ENCODE measurements at regions not wholly inside any gene's neighbourhood (a gene's known extent, or its start where the extent isn't known, plus 50 kb on each side); places are given as distances from the start of the nearest gene placed in this dataset.

DNA sequence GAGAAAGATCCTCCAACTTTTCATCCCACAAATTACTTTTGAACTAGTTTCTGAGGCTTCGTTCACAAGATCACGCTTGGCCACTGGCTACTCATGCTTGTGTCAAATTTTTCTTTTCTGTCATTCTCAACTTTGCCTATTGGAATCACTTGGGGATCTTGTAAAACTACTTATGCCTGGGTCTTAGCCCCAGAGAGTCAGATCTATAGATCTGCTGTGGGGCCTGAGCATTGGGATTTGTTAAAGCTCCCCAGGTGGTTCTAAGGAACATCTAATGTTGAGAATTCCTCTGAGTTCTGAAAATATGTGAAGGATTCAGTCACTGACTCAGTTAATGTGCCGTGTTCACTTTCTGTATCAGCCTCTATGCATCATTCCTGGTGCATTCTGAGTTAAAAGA, 71.7 kb upstream of the VGLL3 start (continued):
- TF ChIP-seq, protein P1, sequence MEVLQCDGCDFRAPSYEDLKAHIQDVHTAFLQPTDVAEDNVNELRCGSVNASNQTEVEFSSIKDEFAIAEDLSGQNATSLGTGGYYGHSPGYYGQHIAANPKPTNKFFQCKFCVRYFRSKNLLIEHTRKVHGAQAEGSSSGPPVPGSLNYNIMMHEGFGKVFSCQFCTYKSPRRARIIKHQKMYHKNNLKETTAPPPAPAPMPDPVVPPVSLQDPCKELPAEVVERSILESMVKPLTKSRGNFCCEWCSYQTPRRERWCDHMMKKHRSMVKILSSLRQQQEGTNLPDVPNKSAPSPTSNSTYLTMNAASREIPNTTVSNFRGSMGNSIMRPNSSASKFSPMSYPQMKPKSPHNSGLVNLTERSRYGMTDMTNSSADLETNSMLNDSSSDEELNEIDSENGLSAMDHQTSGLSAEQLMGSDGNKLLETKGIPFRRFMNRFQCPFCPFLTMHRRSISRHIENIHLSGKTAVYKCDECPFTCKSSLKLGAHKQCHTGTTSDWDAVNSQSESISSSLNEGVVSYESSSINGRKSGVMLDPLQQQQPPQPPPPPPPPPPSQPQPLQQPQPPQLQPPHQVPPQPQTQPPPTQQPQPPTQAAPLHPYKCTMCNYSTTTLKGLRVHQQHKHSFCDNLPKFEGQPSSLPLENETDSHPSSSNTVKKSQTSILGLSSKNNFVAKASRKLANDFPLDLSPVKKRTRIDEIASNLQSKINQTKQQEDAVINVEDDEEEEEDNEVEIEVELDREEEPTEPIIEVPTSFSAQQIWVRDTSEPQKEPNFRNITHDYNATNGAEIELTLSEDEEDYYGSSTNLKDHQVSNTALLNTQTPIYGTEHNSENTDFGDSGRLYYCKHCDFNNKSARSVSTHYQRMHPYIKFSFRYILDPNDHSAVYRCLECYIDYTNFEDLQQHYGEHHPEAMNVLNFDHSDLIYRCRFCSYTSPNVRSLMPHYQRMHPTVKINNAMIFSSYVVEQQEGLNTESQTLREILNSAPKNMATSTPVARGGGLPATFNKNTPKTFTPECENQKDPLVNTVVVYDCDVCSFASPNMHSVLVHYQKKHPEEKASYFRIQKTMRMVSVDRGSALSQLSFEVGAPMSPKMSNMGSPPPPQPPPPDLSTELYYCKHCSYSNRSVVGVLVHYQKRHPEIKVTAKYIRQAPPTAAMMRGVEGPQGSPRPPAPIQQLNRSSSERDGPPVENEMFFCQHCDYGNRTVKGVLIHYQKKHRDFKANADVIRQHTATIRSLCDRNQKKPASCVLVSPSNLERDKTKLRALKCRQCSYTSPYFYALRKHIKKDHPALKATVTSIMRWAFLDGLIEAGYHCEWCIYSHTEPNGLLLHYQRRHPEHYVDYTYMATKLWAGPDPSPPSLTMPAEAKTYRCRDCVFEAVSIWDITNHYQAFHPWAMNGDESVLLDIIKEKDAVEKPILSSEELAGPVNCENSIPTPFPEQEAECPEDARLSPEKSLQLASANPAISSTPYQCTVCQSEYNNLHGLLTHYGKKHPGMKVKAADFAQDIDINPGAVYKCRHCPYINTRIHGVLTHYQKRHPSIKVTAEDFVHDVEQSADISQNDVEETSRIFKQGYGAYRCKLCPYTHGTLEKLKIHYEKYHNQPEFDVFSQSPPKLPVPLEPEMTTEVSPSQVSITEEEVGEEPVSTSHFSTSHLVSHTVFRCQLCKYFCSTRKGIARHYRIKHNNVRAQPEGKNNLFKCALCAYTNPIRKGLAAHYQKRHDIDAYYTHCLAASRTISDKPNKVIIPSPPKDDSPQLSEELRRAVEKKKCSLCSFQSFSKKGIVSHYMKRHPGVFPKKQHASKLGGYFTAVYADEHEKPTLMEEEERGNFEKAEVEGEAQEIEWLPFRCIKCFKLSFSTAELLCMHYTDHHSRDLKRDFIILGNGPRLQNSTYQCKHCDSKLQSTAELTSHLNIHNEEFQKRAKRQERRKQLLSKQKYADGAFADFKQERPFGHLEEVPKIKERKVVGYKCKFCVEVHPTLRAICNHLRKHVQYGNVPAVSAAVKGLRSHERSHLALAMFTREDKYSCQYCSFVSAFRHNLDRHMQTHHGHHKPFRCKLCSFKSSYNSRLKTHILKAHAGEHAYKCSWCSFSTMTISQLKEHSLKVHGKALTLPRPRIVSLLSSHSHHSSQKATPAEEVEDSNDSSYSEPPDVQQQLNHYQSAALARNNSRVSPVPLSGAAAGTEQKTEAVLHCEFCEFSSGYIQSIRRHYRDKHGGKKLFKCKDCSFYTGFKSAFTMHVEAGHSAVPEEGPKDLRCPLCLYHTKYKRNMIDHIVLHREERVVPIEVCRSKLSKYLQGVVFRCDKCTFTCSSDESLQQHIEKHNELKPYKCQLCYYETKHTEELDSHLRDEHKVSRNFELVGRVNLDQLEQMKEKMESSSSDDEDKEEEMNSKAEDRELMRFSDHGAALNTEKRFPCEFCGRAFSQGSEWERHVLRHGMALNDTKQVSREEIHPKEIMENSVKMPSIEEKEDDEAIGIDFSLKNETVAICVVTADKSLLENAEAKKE (CRISPR knock-in tag; IDR thresholded peaks at IDR 0.05): no peak
- TF ChIP-seq NANOG (IDR thresholded peaks at IDR 0.05; ENCODE audit: borderline replicate concordance) (no peak), ZNF331 (CRISPR knock-in tag; IDR thresholded peaks at IDR 0.05; ENCODE audit: low read depth) (no peak), POLR2AphosphoS5 (IDR thresholded peaks at IDR 0.05; ENCODE audit: low read depth) (no peak), EZH2 (IDR thresholded peaks at IDR 0.05; ENCODE audit: low read depth, unreplicated experiment) (no peak), STAT1 (IDR thresholded peaks at IDR 0.05; ENCODE audit: unreplicated experiment) (no peak), EZH2phosphoT487 (IDR thresholded peaks at IDR 0.05; ENCODE audit: unreplicated experiment) (no peak)
- TF ChIP-seq, protein P2, sequence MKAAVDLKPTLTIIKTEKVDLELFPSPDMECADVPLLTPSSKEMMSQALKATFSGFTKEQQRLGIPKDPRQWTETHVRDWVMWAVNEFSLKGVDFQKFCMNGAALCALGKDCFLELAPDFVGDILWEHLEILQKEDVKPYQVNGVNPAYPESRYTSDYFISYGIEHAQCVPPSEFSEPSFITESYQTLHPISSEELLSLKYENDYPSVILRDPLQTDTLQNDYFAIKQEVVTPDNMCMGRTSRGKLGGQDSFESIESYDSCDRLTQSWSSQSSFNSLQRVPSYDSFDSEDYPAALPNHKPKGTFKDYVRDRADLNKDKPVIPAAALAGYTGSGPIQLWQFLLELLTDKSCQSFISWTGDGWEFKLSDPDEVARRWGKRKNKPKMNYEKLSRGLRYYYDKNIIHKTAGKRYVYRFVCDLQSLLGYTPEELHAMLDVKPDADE (IDR thresholded peaks at IDR 0.05): no peak

DNA sequence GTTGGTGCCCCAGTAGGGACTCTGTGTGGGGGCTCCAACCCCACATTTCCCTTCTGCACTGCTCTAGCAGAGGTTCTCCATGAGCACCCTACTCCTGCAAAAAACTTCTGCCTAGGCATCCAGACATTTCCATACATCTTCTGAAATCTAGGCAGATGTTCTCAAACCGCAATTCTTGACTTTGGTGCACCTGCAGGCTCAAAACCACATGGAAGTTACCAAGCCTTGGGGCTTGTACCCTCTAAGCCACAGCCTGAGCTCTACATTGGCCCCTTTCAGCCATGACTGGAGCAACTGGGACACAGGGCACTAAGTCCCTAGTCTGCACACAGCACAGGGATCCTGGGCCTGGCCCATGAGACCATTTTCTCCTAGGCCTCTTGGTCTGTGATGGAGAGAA, 66.5 kb upstream of the VGLL3 start:
- Mint-ChIP-seq H3K27ac (no peak overlapping the region), H3K9me3 (peaks cover 2% of the 10 kb centered on the region), H3K4me3 (no peak overlapping the region), H3K27me3 (ENCODE audit: insufficient read depth, low read depth, poor library complexity) (no peaks in the 10 kb centered on the region), H3K4me1 (no peaks in the 10 kb centered on the region), H3K36me3 (ENCODE audit: low read depth) (no peaks in the 10 kb centered on the region)
- no peak overlapping the region for H2AFZ ChIP-seq
- H3K27ac ChIP-seq (ENCODE audit: low read depth): no peak overlapping the region
- no peaks in the 10 kb centered on the region for H3K79me2 ChIP-seq (replicated peaks; ENCODE audit: insufficient read depth)
- H3K36me3 ChIP-seq (ENCODE audit: insufficient read depth): 0 out of 2 replicates have a peak, but pooled peaks cover 4% of the 10 kb centered on the region
- H3K9me2 ChIP-seq (ENCODE audit: insufficient read depth): peaks cover 18% of the 10 kb centered on the region
- no peak overlapping the region for H3K4me2 ChIP-seq
- H3K27me3 ChIP-seq (ENCODE audit: insufficient read depth): no peaks in the 10 kb centered on the region; the same call in 1 of the 2 replicates
- no peaks in the 10 kb centered on the region for H4K20me1 ChIP-seq (replicated peaks; ENCODE audit: insufficient read depth)
- ATAC-seq (no peak), DNase-seq (ENCODE audit: low spot score) (no peak)
- H3K4me3 ChIP-seq: no peak overlapping the region
- no peaks in the 10 kb centered on the region for H3F3A ChIP-seq (replicated peaks; ENCODE audit: low read depth)
- no peaks in the 10 kb centered on the region for H3K4me1 ChIP-seq (ENCODE audit: insufficient read depth)
- TF ChIP-seq, protein P3, sequence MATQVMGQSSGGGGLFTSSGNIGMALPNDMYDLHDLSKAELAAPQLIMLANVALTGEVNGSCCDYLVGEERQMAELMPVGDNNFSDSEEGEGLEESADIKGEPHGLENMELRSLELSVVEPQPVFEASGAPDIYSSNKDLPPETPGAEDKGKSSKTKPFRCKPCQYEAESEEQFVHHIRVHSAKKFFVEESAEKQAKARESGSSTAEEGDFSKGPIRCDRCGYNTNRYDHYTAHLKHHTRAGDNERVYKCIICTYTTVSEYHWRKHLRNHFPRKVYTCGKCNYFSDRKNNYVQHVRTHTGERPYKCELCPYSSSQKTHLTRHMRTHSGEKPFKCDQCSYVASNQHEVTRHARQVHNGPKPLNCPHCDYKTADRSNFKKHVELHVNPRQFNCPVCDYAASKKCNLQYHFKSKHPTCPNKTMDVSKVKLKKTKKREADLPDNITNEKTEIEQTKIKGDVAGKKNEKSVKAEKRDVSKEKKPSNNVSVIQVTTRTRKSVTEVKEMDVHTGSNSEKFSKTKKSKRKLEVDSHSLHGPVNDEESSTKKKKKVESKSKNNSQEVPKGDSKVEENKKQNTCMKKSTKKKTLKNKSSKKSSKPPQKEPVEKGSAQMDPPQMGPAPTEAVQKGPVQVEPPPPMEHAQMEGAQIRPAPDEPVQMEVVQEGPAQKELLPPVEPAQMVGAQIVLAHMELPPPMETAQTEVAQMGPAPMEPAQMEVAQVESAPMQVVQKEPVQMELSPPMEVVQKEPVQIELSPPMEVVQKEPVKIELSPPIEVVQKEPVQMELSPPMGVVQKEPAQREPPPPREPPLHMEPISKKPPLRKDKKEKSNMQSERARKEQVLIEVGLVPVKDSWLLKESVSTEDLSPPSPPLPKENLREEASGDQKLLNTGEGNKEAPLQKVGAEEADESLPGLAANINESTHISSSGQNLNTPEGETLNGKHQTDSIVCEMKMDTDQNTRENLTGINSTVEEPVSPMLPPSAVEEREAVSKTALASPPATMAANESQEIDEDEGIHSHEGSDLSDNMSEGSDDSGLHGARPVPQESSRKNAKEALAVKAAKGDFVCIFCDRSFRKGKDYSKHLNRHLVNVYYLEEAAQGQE (IDR thresholded peaks at IDR 0.05; ENCODE audit: unreplicated experiment): no peak
- TF ChIP-seq ZNF331 (CRISPR knock-in tag; IDR thresholded peaks at IDR 0.05; ENCODE audit: low read depth) (no peak), JUNB (IDR thresholded peaks at IDR 0.05; ENCODE audit: unreplicated experiment) (no peak)
- TF ChIP-seq, protein P4, sequence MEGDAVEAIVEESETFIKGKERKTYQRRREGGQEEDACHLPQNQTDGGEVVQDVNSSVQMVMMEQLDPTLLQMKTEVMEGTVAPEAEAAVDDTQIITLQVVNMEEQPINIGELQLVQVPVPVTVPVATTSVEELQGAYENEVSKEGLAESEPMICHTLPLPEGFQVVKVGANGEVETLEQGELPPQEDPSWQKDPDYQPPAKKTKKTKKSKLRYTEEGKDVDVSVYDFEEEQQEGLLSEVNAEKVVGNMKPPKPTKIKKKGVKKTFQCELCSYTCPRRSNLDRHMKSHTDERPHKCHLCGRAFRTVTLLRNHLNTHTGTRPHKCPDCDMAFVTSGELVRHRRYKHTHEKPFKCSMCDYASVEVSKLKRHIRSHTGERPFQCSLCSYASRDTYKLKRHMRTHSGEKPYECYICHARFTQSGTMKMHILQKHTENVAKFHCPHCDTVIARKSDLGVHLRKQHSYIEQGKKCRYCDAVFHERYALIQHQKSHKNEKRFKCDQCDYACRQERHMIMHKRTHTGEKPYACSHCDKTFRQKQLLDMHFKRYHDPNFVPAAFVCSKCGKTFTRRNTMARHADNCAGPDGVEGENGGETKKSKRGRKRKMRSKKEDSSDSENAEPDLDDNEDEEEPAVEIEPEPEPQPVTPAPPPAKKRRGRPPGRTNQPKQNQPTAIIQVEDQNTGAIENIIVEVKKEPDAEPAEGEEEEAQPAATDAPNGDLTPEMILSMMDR (conservative IDR thresholded peaks at IDR 0.05; ENCODE audit: low read depth in 2 of 2): no peak
